ENCODE measurements at regions not wholly inside any gene's neighbourhood (a gene's known extent, or its start where the extent isn't known, plus 50 kb on each side); places are given as distances from the start of the nearest gene placed in this dataset.

DNA sequence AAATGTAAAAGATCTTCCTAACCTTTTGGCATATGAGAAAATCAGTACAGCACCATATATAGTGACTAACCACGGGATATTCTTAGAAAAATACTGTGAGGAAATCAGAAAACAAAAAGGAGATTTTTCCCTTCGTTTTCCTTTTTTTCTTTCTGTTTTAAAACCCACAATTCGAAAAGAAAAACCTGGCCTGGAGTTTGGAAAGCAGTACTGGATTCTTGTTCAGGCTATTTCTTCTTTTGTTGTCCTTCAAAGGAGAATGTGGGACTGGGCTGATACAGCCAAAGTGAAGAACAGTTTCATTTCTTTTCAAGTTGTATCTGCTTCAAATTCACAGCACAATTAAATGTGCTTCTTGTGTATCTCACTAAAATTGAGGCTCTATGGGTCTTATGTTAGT lies 156.8 kb upstream of the PHYHIPL start:
- TF ChIP-seq EZH2phosphoT487 (IDR thresholded peaks at IDR 0.05; ENCODE audit: borderline replicate concordance, low read length) (no peak), CTCF (conservative IDR thresholded peaks at IDR 0.05; ENCODE audit: low read depth, low read length) (no peak)

All from PC-3 (cell line).